Sigmoid colon (tissue), 4 donors: ENCODE measurements at regions not wholly inside any gene's neighbourhood (a gene's known extent, or its start where the extent isn't known, plus 50 kb on each side); places are given as distances from the start of the nearest gene placed in this dataset.
A peak's percentile ranks its signal among the peaks of the same experiment; 100 is the strongest.

Source experiments
- POLR2A ChIP-seq, 2 donors: fragments of 450-650 bp; IDR thresholded peaks; one replicate each; pipeline ENCODE4 v1.6.1; 2016; ENCODE audit warnings: antibody characterized with exemption in 2 of 2, mild to moderate bottlenecking in 2 of 2, moderate library complexity in 2 of 2
- POLR2AphosphoS5 ChIP-seq, 4 donors: sonication (generic); formaldehyde crosslinking; IDR thresholded peaks; one replicate each; pipeline ENCODE4 v1.6.1; 2017; ENCODE audit warnings: antibody characterized with exemption in 4 of 4
- TF ChIP-seq, protein P1 (sequence below), 4 experiments: fragments of 450-650 bp in 3 of 4; fragments of 200-600 bp in 1 of 4; IDR thresholded peaks; one replicate each; pipeline ENCODE4 v1.5.1; 2016 to 2019; ENCODE audit warnings: antibody characterized with exemption in 4 of 4, mild to moderate bottlenecking in 3 of 4, moderate library complexity in 2 of 4

DNA sequence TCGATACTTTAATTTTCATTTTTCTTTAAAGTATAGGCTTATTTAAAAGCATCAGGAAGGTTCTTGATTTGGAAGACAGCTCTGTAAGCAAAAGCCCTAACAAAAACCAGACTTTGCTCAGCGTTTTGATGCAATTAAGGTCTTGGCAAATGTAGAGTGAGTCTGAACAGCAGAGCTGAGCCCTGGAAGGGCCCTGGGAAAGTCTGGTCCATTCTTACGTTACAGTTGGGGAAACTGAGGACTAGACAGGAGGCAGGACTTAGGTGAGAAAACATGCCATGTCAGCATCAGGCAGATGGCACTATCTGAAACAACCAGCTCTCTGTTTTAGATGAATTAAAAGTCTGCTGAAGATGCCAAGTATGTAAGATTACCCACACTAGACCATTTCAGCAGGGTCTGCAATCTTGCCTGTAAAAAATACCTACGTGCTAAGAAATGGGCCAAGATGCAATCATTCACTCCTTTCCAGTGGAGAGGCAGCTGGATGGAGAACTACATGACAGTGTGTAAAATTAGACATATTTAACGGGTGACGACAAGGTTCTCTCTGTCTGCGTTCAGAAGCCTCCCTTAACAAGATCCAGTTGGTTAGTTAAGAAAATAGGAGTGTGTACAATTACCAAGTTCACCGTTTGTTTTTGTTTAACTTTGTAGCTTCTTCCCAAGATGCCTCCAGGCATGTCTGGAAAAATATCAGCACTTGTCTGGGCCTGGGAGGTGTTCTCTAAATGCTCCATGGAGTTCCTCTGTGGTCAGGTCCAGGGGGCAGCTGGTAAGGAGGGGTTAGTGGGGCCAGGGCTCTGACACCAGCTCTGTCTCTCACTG lies 502.3 kb upstream of the ZMIZ1 start:
- TF ChIP-seq, protein P1, sequence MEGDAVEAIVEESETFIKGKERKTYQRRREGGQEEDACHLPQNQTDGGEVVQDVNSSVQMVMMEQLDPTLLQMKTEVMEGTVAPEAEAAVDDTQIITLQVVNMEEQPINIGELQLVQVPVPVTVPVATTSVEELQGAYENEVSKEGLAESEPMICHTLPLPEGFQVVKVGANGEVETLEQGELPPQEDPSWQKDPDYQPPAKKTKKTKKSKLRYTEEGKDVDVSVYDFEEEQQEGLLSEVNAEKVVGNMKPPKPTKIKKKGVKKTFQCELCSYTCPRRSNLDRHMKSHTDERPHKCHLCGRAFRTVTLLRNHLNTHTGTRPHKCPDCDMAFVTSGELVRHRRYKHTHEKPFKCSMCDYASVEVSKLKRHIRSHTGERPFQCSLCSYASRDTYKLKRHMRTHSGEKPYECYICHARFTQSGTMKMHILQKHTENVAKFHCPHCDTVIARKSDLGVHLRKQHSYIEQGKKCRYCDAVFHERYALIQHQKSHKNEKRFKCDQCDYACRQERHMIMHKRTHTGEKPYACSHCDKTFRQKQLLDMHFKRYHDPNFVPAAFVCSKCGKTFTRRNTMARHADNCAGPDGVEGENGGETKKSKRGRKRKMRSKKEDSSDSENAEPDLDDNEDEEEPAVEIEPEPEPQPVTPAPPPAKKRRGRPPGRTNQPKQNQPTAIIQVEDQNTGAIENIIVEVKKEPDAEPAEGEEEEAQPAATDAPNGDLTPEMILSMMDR (IDR thresholded peaks at IDR 0.05), result no peak
- no peak for TF ChIP-seq POLR2A (IDR thresholded peaks at IDR 0.05)
- TF ChIP-seq POLR2AphosphoS5 (IDR thresholded peaks at IDR 0.05), result peak in 1 of 4 donors; percentile 33
